GM12874 (cell line): ENCODE measurements at regions not wholly inside any gene's neighbourhood (a gene's known extent, or its start where the extent isn't known, plus 50 kb on each side); places are given as distances from the start of the nearest gene placed in this dataset.

Source experiments
- CTCF ChIP-seq: IDR thresholded peaks from 2 replicates; pipeline ENCODE4 v1.5.1; 2011; ENCODE audit warnings: low read depth, mild to moderate bottlenecking, control low read depth, low read length, moderate library complexity; ENCODE audit not compliant: insufficient read depth

GRCh38 chr6:40740518-40740917 is 153.4 kb upstream of the LRFN2 start:
- TF ChIP-seq CTCF = no peak

- TF ChIP-seq CTCF = no peak
Observed at GRCh38 chr6:40738551-40739193, 151.5 kb upstream of the LRFN2 start.

GRCh38 chr6:40735521-40735920 is 148.4 kb upstream of the LRFN2 start:
- no peak for TF ChIP-seq CTCF

- no peak for TF ChIP-seq CTCF
Observed at GRCh38 chr6:40735121-40735520, 148.0 kb upstream of the LRFN2 start.

GRCh38 chr6:40734607-40735006 is 147.4 kb upstream of the LRFN2 start:
- TF ChIP-seq CTCF = no peak

GRCh38 chr6:40733770-40734396 is 146.7 kb upstream of the LRFN2 start:
- TF ChIP-seq CTCF = no peak

- no peak for TF ChIP-seq CTCF
Observed at GRCh38 chr6:40733290-40733689, 146.1 kb upstream of the LRFN2 start.
